ENCODE measurements at regions not wholly inside any gene's neighbourhood (a gene's known extent, or its start where the extent isn't known, plus 50 kb on each side); places are given as distances from the start of the nearest gene placed in this dataset.

DNA sequence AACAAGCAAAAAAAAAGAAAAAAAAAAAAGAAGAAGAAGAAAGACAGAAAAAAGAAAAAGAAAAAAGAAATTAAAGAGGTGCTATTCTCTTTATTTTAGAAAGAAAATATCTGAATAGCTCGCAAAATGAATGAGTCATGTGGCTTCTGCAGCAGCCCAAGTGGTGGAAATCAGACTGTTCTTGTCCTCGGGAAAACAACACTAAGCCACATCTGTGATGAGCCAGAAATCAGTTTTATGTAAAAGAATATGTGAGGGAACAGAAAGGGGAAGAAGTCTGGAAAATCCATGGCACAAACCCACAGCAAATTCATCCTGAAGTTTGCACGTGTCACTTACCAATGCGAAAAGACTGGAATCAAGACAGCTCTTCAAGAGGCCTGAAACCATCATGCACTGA, 118.7 kb upstream of the GAS1 start:
- Histone ChIP-seq H3K27me3 (no peaks in the 10 kb centered on the region), H3K36me3 (no peaks in the 10 kb centered on the region)
- no peak for DNase-seq

GRCh38 chr9:87067426-87067825, 120.1 kb upstream of the GAS1 start:
- Histone ChIP-seq H3K4me1 (peaks cover 12% of the 10 kb centered on the region), H3K36me3 (no peaks in the 10 kb centered on the region), H3K9me3 (replicated peaks) (no peaks in the 10 kb centered on the region), H3K27me3 (no peaks in the 10 kb centered on the region), H3K4me3 (no peak overlapping the region), H3K27ac (no peak overlapping the region)
- no peak for DNase-seq

More for the DNA sequence above, 118.7 kb upstream of the GAS1 start:
- Histone ChIP-seq H3K9me3 (replicated peaks) (no peaks in the 10 kb centered on the region), H3K4me1 (peaks cover 12% of the 10 kb centered on the region), H3K4me3 (no peak overlapping the region), H3K27ac (no peak overlapping the region)

DNA sequence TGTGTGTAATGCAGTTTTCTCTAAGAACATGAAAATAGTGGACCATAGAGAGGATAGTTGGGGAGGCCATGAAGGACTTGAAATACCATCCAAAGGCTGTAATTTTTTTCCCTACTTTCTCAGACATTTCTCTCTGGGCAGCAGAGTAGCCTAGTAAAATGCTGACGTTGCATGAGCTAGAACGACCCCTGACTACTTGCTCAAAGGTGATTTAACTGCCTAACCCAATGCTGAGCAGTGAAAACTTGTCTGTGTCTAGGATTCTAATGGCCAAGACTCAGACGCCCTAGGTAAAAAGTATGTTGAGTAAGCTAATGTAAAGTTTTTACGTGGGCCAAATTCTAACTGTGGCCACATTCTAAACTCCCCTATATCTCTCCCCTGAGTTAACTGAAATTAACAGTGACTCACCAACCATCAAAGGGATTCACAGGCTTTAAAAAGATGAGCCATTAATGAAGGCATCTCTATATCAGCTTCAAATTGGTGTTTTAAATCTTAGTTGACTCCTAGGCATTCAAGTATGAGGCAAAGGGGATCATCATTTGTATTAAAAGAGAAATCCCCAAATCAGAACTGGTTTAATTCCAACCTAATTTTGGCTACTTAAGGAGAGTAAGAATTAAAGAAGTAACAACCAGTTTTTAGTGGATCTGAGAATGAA, 121.0 kb upstream of the GAS1 start:
- H3K36me3 ChIP-seq = no peaks in the 10 kb centered on the region
- no peak overlapping the region for H3K4me3 ChIP-seq
- DNase-seq = no peak
- no peak overlapping the region for H3K27ac ChIP-seq
- peaks cover 12% of the 10 kb centered on the region for H3K4me1 ChIP-seq
- no peaks in the 10 kb centered on the region for H3K9me3 ChIP-seq (replicated peaks)
- no peaks in the 10 kb centered on the region for H3K27me3 ChIP-seq

- peak in 1 of 2 experiments; percentile 33 for DNase-seq
- Histone ChIP-seq H3K4me1 (peaks cover 12% of the 10 kb centered on the region), H3K36me3 (no peaks in the 10 kb centered on the region), H3K27ac (no peak overlapping the region), H3K4me3 (no peak overlapping the region), H3K9me3 (replicated peaks) (no peaks in the 10 kb centered on the region), H3K27me3 (no peaks in the 10 kb centered on the region)
Measured at GRCh38 chr9:87069690-87070089, 122.4 kb upstream of the GAS1 start.

GRCh38 chr9:87070336-87070735, 123.0 kb upstream of the GAS1 start:
- Histone ChIP-seq H3K4me1 (peaks cover 12% of the 10 kb centered on the region), H3K9me3 (replicated peaks) (no peaks in the 10 kb centered on the region), H3K4me3 (no peak overlapping the region), H3K36me3 (no peaks in the 10 kb centered on the region), H3K27ac (no peak overlapping the region), H3K27me3 (no peaks in the 10 kb centered on the region)
- DNase-seq = peak in 1 of 2 experiments; percentile 35

- H3K4me1 ChIP-seq = peaks cover 12% of the 10 kb centered on the region
- H3K9me3 ChIP-seq (replicated peaks) = no peaks in the 10 kb centered on the region
- H3K4me3 ChIP-seq = no peak overlapping the region
- DNase-seq = no peak
- no peak overlapping the region for H3K27ac ChIP-seq
- H3K36me3 ChIP-seq = no peaks in the 10 kb centered on the region
- H3K27me3 ChIP-seq = no peaks in the 10 kb centered on the region
Measured at GRCh38 chr9:87071473-87071872, 124.2 kb upstream of the GAS1 start.

GRCh38 chr9:87073692-87074091, 126.4 kb upstream of the GAS1 start:
- no peaks in the 10 kb centered on the region for H3K9me3 ChIP-seq (replicated peaks)
- no peak for DNase-seq
- no peak overlapping the region for H3K27ac ChIP-seq
- H3K4me3 ChIP-seq = no peak overlapping the region
- no peaks in the 10 kb centered on the region for H3K36me3 ChIP-seq
- peaks cover 12% of the 10 kb centered on the region for H3K4me1 ChIP-seq
- H3K27me3 ChIP-seq = no peaks in the 10 kb centered on the region

- Histone ChIP-seq H3K4me1 (peaks cover under 1% of the 10 kb centered on the region; the same call in 1 of the 2 replicates), H3K27ac (no peak overlapping the region), H3K9me3 (replicated peaks) (peaks cover 5% of the 10 kb centered on the region; the same call in 1 of the 2 replicates), H3K27me3 (no peaks in the 10 kb centered on the region), H3K4me3 (no peak overlapping the region), H3K36me3 (no peaks in the 10 kb centered on the region)
- DNase-seq = no peak
Measured at GRCh38 chr9:87075537-87075936, 128.2 kb upstream of the GAS1 start.

DNA sequence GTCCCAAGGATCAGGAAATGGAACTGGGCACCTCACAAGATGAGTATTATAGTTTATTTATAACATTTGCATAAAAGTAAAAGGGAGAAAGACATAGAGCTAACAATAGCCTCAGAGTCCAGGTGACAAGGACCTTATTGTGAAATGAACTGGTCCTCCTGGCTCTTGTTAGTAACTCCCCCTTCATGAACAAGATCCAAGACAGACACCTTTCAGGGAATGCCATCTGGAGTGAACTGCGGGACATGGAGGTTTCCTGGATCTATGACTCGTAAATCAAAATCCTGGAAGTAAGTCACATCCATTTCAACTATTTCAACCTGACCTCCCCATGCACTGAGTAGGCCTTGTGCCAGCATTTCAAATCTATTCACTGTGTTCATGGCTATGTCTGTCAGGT, 129.5 kb upstream of the GAS1 start:
- H3K27me3 ChIP-seq = no peaks in the 10 kb centered on the region
- peaks cover 5% of the 10 kb centered on the region; the same call in 1 of the 2 replicates for H3K9me3 ChIP-seq (replicated peaks)
- no peak overlapping the region for H3K4me3 ChIP-seq
- no peaks in the 10 kb centered on the region for H3K4me1 ChIP-seq
- DNase-seq = no peak
- no peak overlapping the region for H3K27ac ChIP-seq
- no peaks in the 10 kb centered on the region for H3K36me3 ChIP-seq

DNA sequence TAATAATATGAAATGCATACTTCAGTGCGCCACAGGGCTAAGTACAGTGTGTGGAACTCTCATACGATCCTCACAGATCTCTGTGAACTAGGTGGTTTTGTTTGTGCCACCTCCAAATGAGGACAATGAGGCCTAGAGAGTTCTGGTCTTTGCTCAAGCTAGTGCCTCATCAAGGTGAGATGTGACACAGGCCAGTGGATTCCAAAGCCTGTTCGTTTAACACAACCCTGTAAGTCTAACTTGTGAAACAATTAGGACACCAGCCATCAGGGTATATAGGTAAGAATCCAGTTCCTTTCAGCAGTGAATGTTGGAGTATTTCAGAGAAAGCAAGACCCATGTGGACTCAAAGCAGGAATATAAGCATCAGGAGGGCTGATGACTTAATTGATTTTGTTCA, 130.7 kb upstream of the GAS1 start:
- DNase-seq = no peak
- Histone ChIP-seq H3K4me3 (no peak overlapping the region), H3K4me1 (no peaks in the 10 kb centered on the region), H3K27me3 (no peaks in the 10 kb centered on the region), H3K27ac (no peak overlapping the region), H3K9me3 (replicated peaks) (peaks cover 5% of the 10 kb centered on the region; the same call in 1 of the 2 replicates), H3K36me3 (no peaks in the 10 kb centered on the region)

DNA sequence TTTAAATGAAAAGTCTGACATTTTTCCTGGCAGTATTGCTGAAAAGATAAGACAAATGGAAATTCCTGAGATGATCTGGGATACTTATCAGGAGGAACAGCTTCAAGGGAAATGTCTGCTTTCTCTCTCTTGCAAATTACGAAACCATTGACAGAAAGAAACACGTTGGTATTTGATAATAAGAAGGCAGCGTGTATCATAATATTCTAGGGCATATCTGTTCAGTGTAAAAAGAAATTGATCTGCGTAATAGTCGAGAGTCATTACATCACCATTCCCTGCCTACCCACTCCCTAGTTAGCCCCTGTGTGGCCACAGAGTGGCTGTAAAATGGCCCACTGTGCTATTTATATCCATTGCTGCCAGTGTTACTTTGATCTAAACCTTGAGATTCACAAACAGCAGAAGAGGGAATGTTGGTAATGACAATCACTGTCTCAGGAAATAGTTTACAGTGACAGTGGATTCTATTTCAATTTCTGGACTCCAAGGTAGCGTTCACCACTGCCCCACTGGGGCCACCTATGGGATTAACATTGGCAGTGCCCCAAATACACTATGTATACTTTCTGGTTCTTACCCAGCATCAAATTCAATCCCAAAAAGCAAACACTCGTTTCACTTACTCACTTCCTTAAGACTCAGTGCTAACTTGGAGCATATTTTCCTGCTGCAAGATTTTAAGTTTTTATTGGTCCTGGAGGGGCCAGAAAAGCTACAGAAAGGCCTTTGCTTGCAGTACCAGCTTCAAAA, 133.4 kb upstream of the GAS1 start:
- peak in 1 of 2 experiments; percentile 42 for DNase-seq
- Histone ChIP-seq H3K36me3 (no peaks in the 10 kb centered on the region), H3K4me1 (no peaks in the 10 kb centered on the region), H3K4me3 (no peak overlapping the region), H3K9me3 (replicated peaks) (peaks cover 5% of the 10 kb centered on the region; the same call in 1 of the 2 replicates), H3K27ac (no peak overlapping the region), H3K27me3 (no peaks in the 10 kb centered on the region)

- Histone ChIP-seq H3K4me1 (no peaks in the 10 kb centered on the region), H3K4me3 (no peak overlapping the region), H3K27ac (no peak overlapping the region), H3K9me3 (replicated peaks) (peaks cover 5% of the 10 kb centered on the region; the same call in 1 of the 2 replicates), H3K36me3 (no peaks in the 10 kb centered on the region), H3K27me3 (no peaks in the 10 kb centered on the region)
- no peak for DNase-seq
Measured at GRCh38 chr9:87081503-87081902, 134.2 kb upstream of the GAS1 start.

GRCh38 chr9:87083986-87084385, 136.7 kb upstream of the GAS1 start:
- no peaks in the 10 kb centered on the region for H3K4me1 ChIP-seq
- DNase-seq = no peak
- H3K36me3 ChIP-seq = no peaks in the 10 kb centered on the region
- H3K4me3 ChIP-seq = no peak overlapping the region
- peaks cover 5% of the 10 kb centered on the region; the same call in 1 of the 2 replicates for H3K9me3 ChIP-seq (replicated peaks)
- no peak overlapping the region for H3K27ac ChIP-seq
- no peaks in the 10 kb centered on the region for H3K27me3 ChIP-seq

GRCh38 chr9:87084407-87084806, 137.1 kb upstream of the GAS1 start:
- H3K4me1 ChIP-seq = no peaks in the 10 kb centered on the region
- H3K27ac ChIP-seq = no peak overlapping the region
- no peak for DNase-seq

GRCh38 chr9:87085073-87085472, 137.8 kb upstream of the GAS1 start:
- no peaks in the 10 kb centered on the region for H3K27me3 ChIP-seq
- DNase-seq = no peak
- H3K4me1 ChIP-seq = no peaks in the 10 kb centered on the region
- no peaks in the 10 kb centered on the region for H3K36me3 ChIP-seq
- no peaks in the 10 kb centered on the region for H3K9me3 ChIP-seq (replicated peaks)
- H3K4me3 ChIP-seq = no peak overlapping the region
- no peak overlapping the region for H3K27ac ChIP-seq

More at GRCh38 chr9:87084407-87084806, 137.1 kb upstream of the GAS1 start:
- no peaks in the 10 kb centered on the region for H3K36me3 ChIP-seq
- H3K27me3 ChIP-seq = no peaks in the 10 kb centered on the region
- H3K9me3 ChIP-seq (replicated peaks) = peaks cover 3% of the 10 kb centered on the region; the same call in 1 of the 2 replicates
- H3K4me3 ChIP-seq = no peak overlapping the region
